GM23338 (cell line): ENCODE measurements at regions not wholly inside any gene's neighbourhood (a gene's known extent, or its start where the extent isn't known, plus 50 kb on each side); places are given as distances from the start of the nearest gene placed in this dataset.

ENCODE experiments used
- ATAC-seq: fragments of 200-7000 bp; cut with Tn5 transposase; 3 replicates; pipeline ENCODE4 v1.9.1; 2020
- DNase-seq: peaks from one replicate; pipeline ENCODE4 v3.0.0-alpha.2; 2015; ENCODE audit warnings: low spot score
- H2AFZ ChIP-seq: fragments of 200-600 bp; sonication (generic); 2 replicates; pipeline ENCODE4 v1.8.0; 2016; ENCODE audit warnings: antibody characterized with exemption, mild to moderate bottlenecking, moderate library complexity
- H3F3A ChIP-seq: fragments of 200-600 bp; sonication (generic); replicated peaks from 2 replicates; pipeline ENCODE4 v1.8.0; 2017; ENCODE audit warnings: antibody characterized with exemption, mixed run types, low read depth
- H3K27ac ChIP-seq: fragments of 200-600 bp; sonication (generic); 2 replicates; pipeline ENCODE4 v1.6.1; 2016; ENCODE audit warnings: low read depth
- H3K27me3 ChIP-seq: fragments of 200-600 bp; sonication (generic); 2 replicates; pipeline ENCODE4 v1.8.0; 2016; ENCODE audit warnings: mild to moderate bottlenecking, mixed run types, moderate library complexity; ENCODE audit not compliant: insufficient read depth
- H3K36me3 ChIP-seq: fragments of 200-600 bp; sonication (generic); 2 replicates; pipeline ENCODE4 v1.8.0; 2016; ENCODE audit warnings: mild to moderate bottlenecking; ENCODE audit not compliant: insufficient read depth
- H3K4me1 ChIP-seq: fragments of 200-600 bp; sonication (generic); 2 replicates; pipeline ENCODE4 v1.8.0; 2016; ENCODE audit warnings: mild to moderate bottlenecking, moderate library complexity; ENCODE audit not compliant: insufficient read depth
- H3K4me2 ChIP-seq: fragments of 200-600 bp; sonication (generic); 2 replicates; pipeline ENCODE4 v1.7.1; 2017; ENCODE audit warnings: mixed run types
- H3K4me3 ChIP-seq: fragments of 200-600 bp; sonication (generic); 2 replicates; pipeline ENCODE4 v1.6.1; 2016; ENCODE audit warnings: mixed run types
- H3K79me2 ChIP-seq: fragments of 200-600 bp; sonication (generic); replicated peaks from 2 replicates; pipeline ENCODE4 v1.8.0; 2017; ENCODE audit warnings: mild to moderate bottlenecking; ENCODE audit not compliant: insufficient read depth
- H3K9me2 ChIP-seq: fragments of 200-600 bp; sonication (generic); 2 replicates; pipeline ENCODE4 v1.8.0; 2017; ENCODE audit not compliant: insufficient read depth
- H4K20me1 ChIP-seq: fragments of 200-600 bp; sonication (generic); replicated peaks from 2 replicates; pipeline ENCODE4 v1.8.0; 2017; ENCODE audit warnings: mild to moderate bottlenecking; ENCODE audit not compliant: insufficient read depth
- H3K27ac Mint-ChIP-seq: 2 replicates; pipeline ENCODE4 v1.8.0; 2020; ENCODE audit warnings: inconsistent platforms, mild to moderate bottlenecking, moderate library complexity, mixed read lengths
- H3K27me3 Mint-ChIP-seq: 3 replicates; pipeline ENCODE4 v1.8.0; 2022; ENCODE audit warnings: low read depth, mild to moderate bottlenecking, moderate library complexity, mixed read lengths, inconsistent platforms; ENCODE audit not compliant: insufficient read depth, poor library complexity
- H3K36me3 Mint-ChIP-seq: 3 replicates; pipeline ENCODE4 v1.8.0; 2021; ENCODE audit warnings: low read depth, mild to moderate bottlenecking, inconsistent platforms, moderate library complexity, mixed read lengths
- H3K4me1 Mint-ChIP-seq: 3 replicates; pipeline ENCODE4 v1.8.0; 2020; ENCODE audit warnings: mild to moderate bottlenecking, inconsistent platforms, mixed read lengths
- H3K4me3 Mint-ChIP-seq: 3 replicates; pipeline ENCODE4 v1.8.0; 2021; ENCODE audit warnings: moderate library complexity, mild to moderate bottlenecking, inconsistent platforms, mixed read lengths
- H3K9me3 Mint-ChIP-seq: 3 replicates; pipeline ENCODE4 v1.8.0; 2020; ENCODE audit warnings: moderate library complexity, mild to moderate bottlenecking, inconsistent platforms, mixed read lengths
- CREB1 ChIP-seq: fragments of 250-450 bp; sonication (Bioruptor Pico); IDR thresholded peaks from 2 replicates; pipeline ENCODE4 v1.5.0; 2020; ENCODE audit warnings: low read depth, mild to moderate bottlenecking, moderate library complexity
- CTCF ChIP-seq, 2 experiments: fragments of 200-600 bp in 1 of 2; sonication (generic) in 1 of 2; conservative IDR thresholded peaks; 2 replicates each; pipeline versions ENCODE4 v1.5.1 to v1.6.1; 2016 to 2017; ENCODE audit warnings: antibody characterized with exemption in 2 of 2, low read depth in 2 of 2, mild to moderate bottlenecking in 2 of 2, moderate library complexity in 1 of 2
- EZH2 ChIP-seq: fragments of 200-600 bp; sonication (generic); IDR thresholded peaks from one replicate; pipeline ENCODE4 v1.8.0; 2017; ENCODE audit warnings: antibody characterized with exemption, mild to moderate bottlenecking, low read depth; ENCODE audit not compliant: unreplicated experiment
- EZH2phosphoT487 ChIP-seq: fragments of 200-600 bp; sonication (generic); IDR thresholded peaks from one replicate; pipeline ENCODE4 v1.8.1; 2018; ENCODE audit warnings: antibody characterized with exemption; ENCODE audit not compliant: unreplicated experiment
- JUNB ChIP-seq: IDR thresholded peaks from one replicate; pipeline ENCODE4 v1.6.1; 2016; ENCODE audit warnings: antibody characterized with exemption; ENCODE audit not compliant: unreplicated experiment
- NANOG ChIP-seq: IDR thresholded peaks from 2 replicates; pipeline ENCODE4 v1.6.1; 2016; ENCODE audit warnings: antibody characterized with exemption, borderline replicate concordance
- POLR2AphosphoS5 ChIP-seq: IDR thresholded peaks from 2 replicates; pipeline ENCODE4 v1.6.1; 2016; ENCODE audit warnings: antibody characterized with exemption, low read depth
- REST ChIP-seq: IDR thresholded peaks from one replicate; pipeline ENCODE4 v1.6.1; 2018; ENCODE audit warnings: antibody characterized with exemption; ENCODE audit not compliant: unreplicated experiment
- STAT1 ChIP-seq: IDR thresholded peaks from one replicate; pipeline ENCODE4 v1.6.1; 2016; ENCODE audit warnings: antibody characterized with exemption; ENCODE audit not compliant: unreplicated experiment
- ZNF114 ChIP-seq: fragments of 250-450 bp; sonication (Bioruptor Pico); IDR thresholded peaks from 2 replicates; pipeline ENCODE4 v1.5.0; 2020; ENCODE audit warnings: mild to moderate bottlenecking, moderate library complexity
- ZNF331 ChIP-seq: fragments of 250-450 bp; sonication (Bioruptor Pico); IDR thresholded peaks from 2 replicates; pipeline ENCODE4 v1.5.0; 2020; ENCODE audit warnings: low read depth, mild to moderate bottlenecking, moderate library complexity
- TF ChIP-seq, protein P1 (sequence below): fragments of 250-450 bp; sonication (Bioruptor Pico); IDR thresholded peaks from 2 replicates; pipeline ENCODE4 v1.5.0; 2020; ENCODE audit warnings: mild to moderate bottlenecking, moderate library complexity
- TF ChIP-seq, protein P2 (sequence below): IDR thresholded peaks from 2 replicates; pipeline ENCODE4 v1.6.1; 2016; ENCODE audit warnings: antibody characterized with exemption

DNA sequence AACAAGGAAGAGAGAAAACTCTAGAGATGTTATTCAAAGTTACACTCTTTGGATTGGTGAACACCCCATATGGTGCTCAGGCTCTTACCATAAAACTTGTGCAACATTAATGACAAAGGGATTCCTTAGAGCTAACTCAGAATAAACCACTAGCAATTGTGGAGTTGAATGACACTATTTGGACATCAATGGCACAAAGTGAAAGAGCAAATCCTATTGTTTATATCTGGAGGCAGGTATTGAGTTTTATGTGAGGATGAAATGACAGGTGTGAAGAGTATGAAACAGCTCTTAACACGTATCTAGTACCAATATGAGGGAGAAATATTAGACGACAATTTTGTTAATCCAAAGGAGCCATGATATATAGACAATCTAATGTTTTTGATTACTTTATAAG, 584.9 kb upstream of the PBX1 start:
- no peak overlapping the region for H3K27ac Mint-ChIP-seq

More for the DNA sequence above, 584.9 kb upstream of the PBX1 start:
- H3K36me3 ChIP-seq, result no peaks in the 10 kb centered on the region
- H4K20me1 ChIP-seq, result no peaks in the 10 kb centered on the region
- no peak overlapping the region for H3K4me2 ChIP-seq
- H3K4me1 ChIP-seq, result no peaks in the 10 kb centered on the region
- H3K9me3 Mint-ChIP-seq, result no peaks in the 10 kb centered on the region
- no peak overlapping the region for H2AFZ ChIP-seq
- TF ChIP-seq EZH2 (no peak), REST (no peak), ZNF114 (CRISPR knock-in tag) (no peak), EZH2phosphoT487 (no peak), POLR2AphosphoS5 (no peak), CTCF (conservative IDR thresholded peaks at IDR 0.05; ENCODE audit: low read depth in 2 of 2) (no peak), ZNF331 (CRISPR knock-in tag) (no peak), STAT1 (no peak), CREB1 (CRISPR knock-in tag) (no peak), JUNB (no peak), NANOG (no peak)
- TF ChIP-seq, protein P1, sequence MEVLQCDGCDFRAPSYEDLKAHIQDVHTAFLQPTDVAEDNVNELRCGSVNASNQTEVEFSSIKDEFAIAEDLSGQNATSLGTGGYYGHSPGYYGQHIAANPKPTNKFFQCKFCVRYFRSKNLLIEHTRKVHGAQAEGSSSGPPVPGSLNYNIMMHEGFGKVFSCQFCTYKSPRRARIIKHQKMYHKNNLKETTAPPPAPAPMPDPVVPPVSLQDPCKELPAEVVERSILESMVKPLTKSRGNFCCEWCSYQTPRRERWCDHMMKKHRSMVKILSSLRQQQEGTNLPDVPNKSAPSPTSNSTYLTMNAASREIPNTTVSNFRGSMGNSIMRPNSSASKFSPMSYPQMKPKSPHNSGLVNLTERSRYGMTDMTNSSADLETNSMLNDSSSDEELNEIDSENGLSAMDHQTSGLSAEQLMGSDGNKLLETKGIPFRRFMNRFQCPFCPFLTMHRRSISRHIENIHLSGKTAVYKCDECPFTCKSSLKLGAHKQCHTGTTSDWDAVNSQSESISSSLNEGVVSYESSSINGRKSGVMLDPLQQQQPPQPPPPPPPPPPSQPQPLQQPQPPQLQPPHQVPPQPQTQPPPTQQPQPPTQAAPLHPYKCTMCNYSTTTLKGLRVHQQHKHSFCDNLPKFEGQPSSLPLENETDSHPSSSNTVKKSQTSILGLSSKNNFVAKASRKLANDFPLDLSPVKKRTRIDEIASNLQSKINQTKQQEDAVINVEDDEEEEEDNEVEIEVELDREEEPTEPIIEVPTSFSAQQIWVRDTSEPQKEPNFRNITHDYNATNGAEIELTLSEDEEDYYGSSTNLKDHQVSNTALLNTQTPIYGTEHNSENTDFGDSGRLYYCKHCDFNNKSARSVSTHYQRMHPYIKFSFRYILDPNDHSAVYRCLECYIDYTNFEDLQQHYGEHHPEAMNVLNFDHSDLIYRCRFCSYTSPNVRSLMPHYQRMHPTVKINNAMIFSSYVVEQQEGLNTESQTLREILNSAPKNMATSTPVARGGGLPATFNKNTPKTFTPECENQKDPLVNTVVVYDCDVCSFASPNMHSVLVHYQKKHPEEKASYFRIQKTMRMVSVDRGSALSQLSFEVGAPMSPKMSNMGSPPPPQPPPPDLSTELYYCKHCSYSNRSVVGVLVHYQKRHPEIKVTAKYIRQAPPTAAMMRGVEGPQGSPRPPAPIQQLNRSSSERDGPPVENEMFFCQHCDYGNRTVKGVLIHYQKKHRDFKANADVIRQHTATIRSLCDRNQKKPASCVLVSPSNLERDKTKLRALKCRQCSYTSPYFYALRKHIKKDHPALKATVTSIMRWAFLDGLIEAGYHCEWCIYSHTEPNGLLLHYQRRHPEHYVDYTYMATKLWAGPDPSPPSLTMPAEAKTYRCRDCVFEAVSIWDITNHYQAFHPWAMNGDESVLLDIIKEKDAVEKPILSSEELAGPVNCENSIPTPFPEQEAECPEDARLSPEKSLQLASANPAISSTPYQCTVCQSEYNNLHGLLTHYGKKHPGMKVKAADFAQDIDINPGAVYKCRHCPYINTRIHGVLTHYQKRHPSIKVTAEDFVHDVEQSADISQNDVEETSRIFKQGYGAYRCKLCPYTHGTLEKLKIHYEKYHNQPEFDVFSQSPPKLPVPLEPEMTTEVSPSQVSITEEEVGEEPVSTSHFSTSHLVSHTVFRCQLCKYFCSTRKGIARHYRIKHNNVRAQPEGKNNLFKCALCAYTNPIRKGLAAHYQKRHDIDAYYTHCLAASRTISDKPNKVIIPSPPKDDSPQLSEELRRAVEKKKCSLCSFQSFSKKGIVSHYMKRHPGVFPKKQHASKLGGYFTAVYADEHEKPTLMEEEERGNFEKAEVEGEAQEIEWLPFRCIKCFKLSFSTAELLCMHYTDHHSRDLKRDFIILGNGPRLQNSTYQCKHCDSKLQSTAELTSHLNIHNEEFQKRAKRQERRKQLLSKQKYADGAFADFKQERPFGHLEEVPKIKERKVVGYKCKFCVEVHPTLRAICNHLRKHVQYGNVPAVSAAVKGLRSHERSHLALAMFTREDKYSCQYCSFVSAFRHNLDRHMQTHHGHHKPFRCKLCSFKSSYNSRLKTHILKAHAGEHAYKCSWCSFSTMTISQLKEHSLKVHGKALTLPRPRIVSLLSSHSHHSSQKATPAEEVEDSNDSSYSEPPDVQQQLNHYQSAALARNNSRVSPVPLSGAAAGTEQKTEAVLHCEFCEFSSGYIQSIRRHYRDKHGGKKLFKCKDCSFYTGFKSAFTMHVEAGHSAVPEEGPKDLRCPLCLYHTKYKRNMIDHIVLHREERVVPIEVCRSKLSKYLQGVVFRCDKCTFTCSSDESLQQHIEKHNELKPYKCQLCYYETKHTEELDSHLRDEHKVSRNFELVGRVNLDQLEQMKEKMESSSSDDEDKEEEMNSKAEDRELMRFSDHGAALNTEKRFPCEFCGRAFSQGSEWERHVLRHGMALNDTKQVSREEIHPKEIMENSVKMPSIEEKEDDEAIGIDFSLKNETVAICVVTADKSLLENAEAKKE, result no peak
- TF ChIP-seq, protein P2, sequence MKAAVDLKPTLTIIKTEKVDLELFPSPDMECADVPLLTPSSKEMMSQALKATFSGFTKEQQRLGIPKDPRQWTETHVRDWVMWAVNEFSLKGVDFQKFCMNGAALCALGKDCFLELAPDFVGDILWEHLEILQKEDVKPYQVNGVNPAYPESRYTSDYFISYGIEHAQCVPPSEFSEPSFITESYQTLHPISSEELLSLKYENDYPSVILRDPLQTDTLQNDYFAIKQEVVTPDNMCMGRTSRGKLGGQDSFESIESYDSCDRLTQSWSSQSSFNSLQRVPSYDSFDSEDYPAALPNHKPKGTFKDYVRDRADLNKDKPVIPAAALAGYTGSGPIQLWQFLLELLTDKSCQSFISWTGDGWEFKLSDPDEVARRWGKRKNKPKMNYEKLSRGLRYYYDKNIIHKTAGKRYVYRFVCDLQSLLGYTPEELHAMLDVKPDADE, result no peak
- H3K4me1 Mint-ChIP-seq, result peaks cover 3% of the 10 kb centered on the region; the same call in 1 of the 3 replicates
- no peak overlapping the region for H3K4me3 ChIP-seq
- H3K27ac ChIP-seq, result no peak overlapping the region
- H3K79me2 ChIP-seq, result no peaks in the 10 kb centered on the region
- no peaks in the 10 kb centered on the region for H3K27me3 ChIP-seq
- H3K4me3 Mint-ChIP-seq, result no peak overlapping the region
- no peaks in the 10 kb centered on the region for H3K9me2 ChIP-seq
- ATAC-seq, result no peak
- H3K36me3 Mint-ChIP-seq, result no peaks in the 10 kb centered on the region
- no peaks in the 10 kb centered on the region for H3K27me3 Mint-ChIP-seq
- no peak for DNase-seq
- no peaks in the 10 kb centered on the region for H3F3A ChIP-seq
